HG03060 (cell line): ENCODE measurements at regions not wholly inside any gene's neighbourhood (a gene's known extent, or its start where the extent isn't known, plus 50 kb on each side); places are given as distances from the start of the nearest gene placed in this dataset.

ENCODE experiments used
- ATAC-seq: cut with Tn5 transposase; IDR thresholded peaks from one replicate; pipeline ENCODE4 v1.9.1; 2021; ENCODE audit warnings: low read depth, moderate number of reproducible peaks; ENCODE audit not compliant: unreplicated experiment

DNA sequence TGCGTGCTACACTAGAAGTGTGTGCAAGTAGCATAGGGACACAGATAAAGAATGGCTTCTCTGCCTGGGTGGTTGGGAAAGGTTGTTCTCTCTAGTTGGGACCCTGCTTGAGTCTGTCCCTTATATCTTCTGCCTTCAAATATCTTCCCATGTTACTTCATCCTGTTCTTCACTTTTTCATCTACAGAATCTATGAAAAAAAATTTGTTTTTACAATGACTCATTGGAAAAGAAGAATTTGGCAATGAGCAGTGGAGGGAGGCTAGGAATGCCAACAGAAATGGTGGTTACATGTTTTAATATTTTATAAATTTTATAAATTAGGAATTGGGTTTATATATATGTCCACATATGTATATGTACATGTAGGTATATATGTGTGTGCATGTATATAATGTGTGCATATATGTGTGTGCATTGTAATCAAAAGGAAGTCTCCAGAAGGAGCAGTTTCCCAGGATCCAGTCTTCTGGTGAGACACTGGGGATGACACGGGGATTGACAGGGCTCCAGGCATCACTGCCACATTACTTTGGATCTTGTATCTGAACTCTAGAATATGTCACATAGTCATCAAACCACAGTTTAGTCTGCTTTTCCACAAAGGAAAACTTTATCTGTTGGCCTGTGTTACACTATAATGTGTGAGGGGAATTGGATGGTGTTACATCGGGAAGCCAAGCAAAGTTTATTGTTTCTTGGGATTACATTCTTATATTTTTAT is 75.3 kb upstream of the RIPOR2 start:
- no peak for ATAC-seq

DNA sequence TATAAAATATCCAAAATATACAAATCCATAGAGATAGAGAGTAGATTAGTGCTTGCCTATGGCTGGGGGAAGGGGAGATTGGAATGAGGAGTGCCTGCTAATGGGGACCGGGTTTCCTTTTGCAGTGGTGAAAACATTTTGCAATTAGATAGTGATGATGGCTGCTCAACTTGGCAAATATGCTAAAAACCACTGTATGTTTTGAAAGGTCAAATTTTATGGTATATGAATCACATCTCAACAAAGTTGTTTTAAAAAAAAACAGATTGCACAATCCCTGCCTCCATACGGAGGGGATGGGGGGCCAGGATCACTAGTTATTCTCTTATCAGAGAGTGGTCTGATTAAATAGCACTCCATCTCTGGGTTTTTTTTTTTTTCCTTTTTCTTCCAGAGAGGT is 76.9 kb upstream of the RIPOR2 start:
- no peak for ATAC-seq

GRCh38 chr6:25013246-25013645 is 77.5 kb upstream of the RIPOR2 start:
- no peak for ATAC-seq

GRCh38 chr6:25014369-25014768 is 78.6 kb upstream of the RIPOR2 start:
- no peak for ATAC-seq

- no peak for ATAC-seq
Measured at GRCh38 chr6:25014791-25015560, 79.2 kb upstream of the RIPOR2 start.

DNA sequence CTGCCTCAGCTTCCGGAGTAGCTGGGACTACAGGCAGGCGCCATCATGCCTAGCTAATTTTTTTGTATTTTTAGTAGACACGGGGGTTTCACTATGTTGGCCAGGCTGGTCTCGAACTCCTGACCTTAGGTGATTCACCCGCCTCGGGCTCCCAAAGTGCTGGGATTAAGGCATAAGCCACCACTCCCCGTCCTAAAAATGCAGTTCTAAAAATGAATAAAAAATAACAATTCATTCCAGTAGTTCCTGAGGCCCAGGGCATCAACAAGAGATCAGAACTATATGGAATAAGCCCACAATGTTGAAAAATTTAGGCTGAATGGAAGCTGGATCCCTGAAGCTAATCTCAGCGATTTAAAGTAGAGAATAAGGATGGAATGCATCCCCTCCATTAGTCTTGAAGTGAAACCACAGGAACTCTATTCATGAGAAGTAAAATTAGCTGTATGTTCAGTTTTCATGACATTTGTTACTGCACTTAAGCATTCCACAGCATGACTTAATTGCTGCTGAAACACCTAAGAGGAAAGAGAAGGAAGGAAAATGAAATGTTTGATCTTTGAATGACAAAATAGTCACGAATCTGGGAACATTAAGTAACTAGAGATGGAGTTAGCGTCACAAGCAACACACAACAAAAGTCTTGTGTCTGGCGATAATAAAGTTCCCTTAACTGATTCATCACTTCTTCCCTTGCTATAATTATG is 80.4 kb upstream of the RIPOR2 start:
- no peak for ATAC-seq

GRCh38 chr6:25017486-25017885 is 81.7 kb upstream of the RIPOR2 start:
- no peak for ATAC-seq

DNA sequence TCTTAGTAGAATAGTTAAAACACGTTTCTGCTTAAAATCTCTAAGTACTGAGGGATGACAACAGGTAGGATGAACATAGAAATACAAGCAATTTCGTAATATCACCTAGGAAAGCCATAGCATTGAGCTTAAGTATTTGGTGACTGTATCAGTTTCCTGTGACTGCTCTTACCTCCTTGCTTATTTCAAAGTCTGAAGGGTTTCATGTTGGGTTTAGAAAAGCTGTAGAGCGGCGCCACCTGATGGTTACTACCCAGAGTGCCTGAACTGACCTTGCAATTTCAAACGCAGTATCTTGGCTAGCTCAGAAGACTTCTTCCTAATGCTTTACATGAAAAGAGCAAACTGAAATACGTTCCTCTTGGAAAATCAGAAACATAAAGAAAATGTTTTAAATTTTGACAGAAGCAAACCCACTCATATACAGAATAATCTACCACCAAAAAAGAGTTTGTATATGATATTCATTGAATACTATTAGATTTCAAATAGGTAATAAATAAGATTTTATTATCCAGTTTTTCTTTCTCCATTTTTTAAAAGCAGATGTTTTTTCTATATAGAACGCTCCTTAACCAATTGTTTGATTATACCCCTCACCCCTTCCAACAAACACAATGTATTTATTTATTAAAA is 82.3 kb upstream of the RIPOR2 start:
- ATAC-seq: no peak

DNA sequence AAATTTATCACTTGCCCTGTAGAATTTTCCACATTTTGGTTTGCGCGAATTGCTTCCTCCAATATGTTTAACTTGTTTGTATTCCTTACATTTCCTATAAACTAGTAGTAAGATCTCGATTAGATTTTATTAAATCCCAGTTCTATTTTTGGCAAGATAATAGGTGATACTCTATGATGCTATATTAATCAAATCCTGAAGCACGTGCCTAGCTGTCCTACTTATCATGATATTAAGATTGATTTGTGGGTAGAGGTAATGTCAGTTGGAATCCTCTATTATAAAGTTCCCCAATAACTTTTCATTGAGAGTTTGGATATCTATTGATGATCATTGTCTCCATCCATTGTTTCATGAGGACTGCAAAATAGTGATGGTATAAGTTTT is 82.8 kb upstream of the RIPOR2 start:
- no peak for ATAC-seq

DNA sequence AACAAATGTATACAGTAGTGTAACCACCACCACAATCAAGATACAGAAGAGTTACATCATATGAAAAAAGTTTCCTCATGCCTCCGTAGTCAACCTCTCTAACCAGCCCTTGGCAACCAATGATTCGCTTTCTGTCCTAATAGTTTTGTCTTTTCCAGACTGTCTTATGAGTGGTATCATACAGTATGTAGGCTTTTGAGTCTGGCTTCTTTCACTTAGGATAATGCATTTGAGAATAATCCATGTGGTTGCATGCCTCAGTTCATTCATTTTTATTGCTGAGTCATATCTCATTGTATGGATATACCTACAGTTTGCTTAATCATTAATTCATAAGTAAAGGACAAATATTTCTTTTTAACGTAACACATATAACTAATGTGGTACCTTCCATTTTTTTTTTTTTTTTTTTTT is 86.4 kb upstream of the RIPOR2 start:
- ATAC-seq: no peak

GRCh38 chr6:25023781-25024180 is 88.0 kb upstream of the RIPOR2 start:
- no peak for ATAC-seq

GRCh38 chr6:25024821-25025220 is 89.1 kb upstream of the RIPOR2 start:
- no peak for ATAC-seq

GRCh38 chr6:25025248-25025918 is 89.6 kb upstream of the RIPOR2 start:
- no peak for ATAC-seq

GRCh38 chr6:25025919-25026301 is 90.2 kb upstream of the RIPOR2 start:
- no peak for ATAC-seq

- ATAC-seq: no peak
Measured at GRCh38 chr6:25026723-25027122, 91.0 kb upstream of the RIPOR2 start.

- ATAC-seq: peak; percentile 69
Measured at GRCh38 chr6:25027221-25027916, 91.6 kb upstream of the RIPOR2 start.

- ATAC-seq: no peak
Measured at GRCh38 chr6:25028328-25028727, 92.6 kb upstream of the RIPOR2 start.

DNA sequence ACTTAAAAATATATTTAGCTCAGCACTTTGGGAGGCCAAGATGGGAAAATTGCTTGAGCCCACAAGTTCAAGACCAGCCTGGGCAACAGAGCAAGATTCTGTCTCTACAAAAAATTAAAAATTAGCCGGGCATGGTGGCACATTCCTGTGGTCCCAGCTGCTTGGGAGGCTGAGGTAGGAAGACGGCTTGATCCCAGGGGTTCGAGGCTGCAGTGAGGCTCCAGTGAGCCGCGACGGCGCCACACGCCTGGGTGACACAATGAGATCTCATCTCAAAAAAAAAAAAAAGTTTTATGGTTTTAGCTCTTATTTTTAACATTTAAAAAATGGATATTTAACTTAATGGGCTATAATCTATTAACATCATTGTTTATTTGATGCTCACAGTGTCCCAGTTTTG is 97.2 kb upstream of the RIPOR2 start:
- no peak for ATAC-seq

- no peak for ATAC-seq
Measured at GRCh38 chr6:25034431-25034921, 98.7 kb upstream of the RIPOR2 start.

- no peak for ATAC-seq
Measured at GRCh38 chr6:25035174-25035511, 99.4 kb upstream of the RIPOR2 start.
